GM20431 (cell line): ENCODE measurements at regions not wholly inside any gene's neighbourhood (a gene's known extent, or its start where the extent isn't known, plus 50 kb on each side); places are given as distances from the start of the nearest gene placed in this dataset.

Source experiments
- in situ Hi-C: fragments of 300-500 bp; cut with MseI, MboI; formaldehyde crosslinking; loops from one replicate; pipeline ENCODE4 v1.15.0; 2020; ENCODE audit warnings: low sequenced_read_pairs; ENCODE audit not compliant: unreplicated experiment

DNA sequence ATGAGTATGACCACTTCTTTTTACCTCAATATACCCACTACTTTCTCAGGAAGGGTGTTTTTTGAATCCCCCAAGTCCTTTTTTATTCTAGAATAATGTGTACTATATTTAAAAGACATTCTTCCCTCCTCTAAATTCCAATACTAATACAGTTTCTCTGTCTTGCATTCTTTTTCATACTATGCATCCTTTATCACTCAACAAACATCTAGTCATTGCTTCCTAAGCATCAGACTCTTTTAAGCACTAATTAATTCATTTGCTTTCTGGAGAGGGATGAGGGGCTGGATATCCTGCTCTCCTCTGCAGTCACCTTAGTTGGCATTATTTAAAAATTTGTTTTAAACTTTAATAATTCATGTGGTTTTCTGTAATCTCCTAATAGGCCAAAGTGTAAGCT is 838.8 kb downstream of the KCNT2 start:
- in situ Hi-C loops, result no loop called here

GRCh38 chr1:195768936-195769335 is 839.3 kb downstream of the KCNT2 start:
- in situ Hi-C loops, result no loop called here

DNA sequence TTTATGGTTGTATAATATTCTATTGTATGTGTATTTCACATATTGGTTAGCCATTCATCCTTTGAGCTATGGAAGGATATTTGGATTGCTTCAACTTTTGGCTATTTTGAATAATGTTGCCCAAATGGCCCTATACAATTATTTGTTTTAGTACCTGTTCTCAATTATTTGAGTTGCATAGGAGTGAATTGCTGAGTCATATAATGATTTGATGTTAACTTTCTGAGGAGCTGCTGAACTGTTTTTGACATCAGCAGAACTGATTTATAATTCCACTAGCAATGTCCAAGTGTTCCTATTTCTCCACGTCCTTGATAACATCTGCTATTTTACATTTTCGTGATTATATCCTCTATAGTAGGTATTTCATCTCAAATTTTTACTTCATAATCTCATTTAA is 839.9 kb downstream of the KCNT2 start:
- in situ Hi-C loops, result no loop called here

GRCh38 chr1:195766709-195767108 is 841.5 kb downstream of the KCNT2 start:
- in situ Hi-C loops, result no loop called here

- in situ Hi-C loops, result no loop called here
Measured at GRCh38 chr1:195765099-195765498, 843.1 kb downstream of the KCNT2 start.

DNA sequence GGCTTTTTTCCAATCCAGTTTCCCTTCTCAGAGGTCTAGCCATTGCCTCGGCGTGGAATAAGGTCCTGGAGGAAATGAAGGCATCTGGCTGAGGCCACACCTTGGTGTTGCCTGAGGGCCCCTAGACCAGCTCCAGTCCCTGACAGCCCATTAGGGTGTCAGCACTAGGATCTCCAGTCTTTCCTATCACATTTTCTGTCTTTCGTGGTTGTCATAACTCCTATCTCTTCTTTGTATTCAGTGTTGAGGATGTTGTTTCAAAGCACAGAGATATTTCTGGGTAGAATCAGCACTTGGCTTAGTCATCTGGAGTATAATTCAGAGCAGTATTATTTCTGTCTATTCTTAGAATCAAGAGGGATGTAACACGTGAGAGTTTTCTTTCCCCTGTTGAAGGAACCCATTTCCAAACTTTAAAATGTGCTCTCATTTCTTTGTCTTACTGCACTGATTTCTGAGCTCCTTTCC is 844.3 kb downstream of the KCNT2 start:
- in situ Hi-C loops, result no loop called here

GRCh38 chr1:195763146-195763906 is 844.9 kb downstream of the KCNT2 start:
- in situ Hi-C loops, result no loop called here

- in situ Hi-C loops, result no loop called here
Measured at GRCh38 chr1:195761104-195761503, 847.1 kb downstream of the KCNT2 start.

GRCh38 chr1:195756109-195756508 is 852.1 kb downstream of the KCNT2 start:
- in situ Hi-C loops, result no loop called here

- in situ Hi-C loops, result no loop called here
Measured at GRCh38 chr1:195754874-195755273, 853.4 kb downstream of the KCNT2 start.

DNA sequence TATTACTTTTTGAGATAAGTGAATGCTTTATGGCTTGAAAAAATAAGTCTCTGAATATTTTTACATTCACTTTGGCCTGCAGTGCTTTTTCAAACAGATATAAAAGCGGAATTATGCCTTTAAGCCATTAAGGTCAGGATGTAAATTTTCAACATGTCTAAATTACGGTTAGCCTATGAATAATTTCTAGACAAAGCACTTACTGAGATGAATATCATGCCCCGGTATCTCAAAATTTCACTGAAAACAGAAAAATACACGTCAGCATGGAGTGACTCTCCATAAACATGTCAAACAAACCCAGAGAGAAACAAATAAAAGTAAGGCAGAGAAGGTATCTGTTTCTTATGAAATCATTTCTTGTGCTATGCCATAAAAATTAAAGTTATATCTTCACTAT is 853.9 kb downstream of the KCNT2 start:
- in situ Hi-C loops, result no loop called here

DNA sequence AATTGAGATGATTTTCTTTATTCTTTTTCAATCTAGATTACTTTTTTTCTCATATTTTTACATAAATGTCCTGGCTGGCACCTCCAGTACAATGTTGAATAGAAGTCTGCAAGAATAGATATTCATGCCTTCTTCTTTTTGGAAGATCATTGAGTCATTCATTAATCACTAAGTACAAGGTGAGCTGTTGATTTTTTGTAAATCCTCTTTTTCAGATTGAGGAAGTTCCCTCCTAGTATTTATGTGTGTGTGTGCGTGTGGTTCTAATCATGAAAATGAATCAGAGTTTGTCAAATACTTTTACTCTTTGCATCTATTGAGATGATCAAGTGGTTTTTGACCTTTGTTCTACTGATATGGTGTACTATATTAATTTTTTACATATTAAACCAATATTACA is 859.3 kb downstream of the KCNT2 start:
- in situ Hi-C loops, result no loop called here

- in situ Hi-C loops, result no loop called here
Measured at GRCh38 chr1:195745189-195746010, 862.8 kb downstream of the KCNT2 start.

GRCh38 chr1:195744256-195744655 is 864.0 kb downstream of the KCNT2 start:
- in situ Hi-C loops, result no loop called here

GRCh38 chr1:195740862-195741261 is 867.4 kb downstream of the KCNT2 start:
- in situ Hi-C loops, result no loop called here

- in situ Hi-C loops, result no loop called here
Measured at GRCh38 chr1:195738966-195739650, 869.1 kb downstream of the KCNT2 start.

DNA sequence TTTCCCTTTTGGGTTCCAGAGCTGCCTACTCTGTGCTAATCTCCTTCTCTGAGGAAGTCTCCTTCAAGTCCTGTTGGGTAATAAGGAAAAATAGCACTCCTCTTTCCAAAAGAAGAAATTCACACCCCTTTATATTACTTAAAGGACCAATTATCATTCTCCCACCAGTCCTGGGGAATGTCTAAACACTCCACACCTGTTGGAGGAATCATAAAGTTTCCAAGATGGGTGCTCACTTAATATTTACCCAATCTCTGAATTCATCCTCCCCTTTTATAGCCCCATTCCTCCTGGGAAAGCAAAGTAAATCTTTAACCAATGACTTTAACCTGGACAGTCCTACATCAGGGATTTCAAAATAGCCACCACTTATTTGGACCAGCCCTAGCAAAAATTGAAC is 873.1 kb downstream of the KCNT2 start:
- in situ Hi-C loops, result no loop called here

DNA sequence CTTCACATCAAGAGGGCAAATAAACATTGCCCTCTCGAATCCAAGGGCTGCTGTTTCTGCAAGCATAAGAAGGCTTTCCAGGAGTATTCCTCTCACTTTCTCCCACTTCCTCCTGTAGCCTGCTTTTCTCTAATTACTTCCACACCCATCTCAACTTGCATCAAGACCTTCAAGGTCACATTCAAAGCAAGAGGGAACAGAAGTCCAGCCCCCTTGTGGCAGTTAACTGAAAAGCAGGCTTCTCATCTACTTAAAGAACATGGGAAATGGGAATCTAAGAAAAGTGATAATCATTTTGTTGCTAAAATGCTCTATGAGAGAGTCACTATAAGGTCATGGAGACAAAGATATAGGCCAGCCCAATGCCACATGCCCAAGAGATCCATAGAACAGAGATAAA is 874.4 kb downstream of the KCNT2 start:
- in situ Hi-C loops, result no loop called here

GRCh38 chr1:195733408-195733807 is 874.8 kb downstream of the KCNT2 start:
- in situ Hi-C loops, result no loop called here

DNA sequence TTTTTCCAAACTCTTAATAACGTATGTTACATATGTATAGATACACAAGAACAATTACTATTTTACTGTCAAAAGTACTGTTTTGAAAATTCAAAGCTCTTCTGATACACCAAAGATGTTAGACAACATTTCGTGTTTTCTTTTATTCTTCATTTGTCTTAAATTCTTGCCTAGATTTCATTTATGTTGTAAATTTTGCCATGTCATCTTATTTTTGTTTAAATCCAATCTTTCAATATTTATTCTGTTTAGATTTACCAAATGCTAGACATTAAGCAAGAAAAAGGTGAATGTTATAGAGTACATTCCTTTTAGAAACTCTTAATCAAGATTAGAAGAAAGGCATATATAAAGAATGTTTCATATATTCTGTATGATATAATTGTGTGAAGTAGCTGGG is 876.9 kb downstream of the KCNT2 start:
- in situ Hi-C loops, result no loop called here

DNA sequence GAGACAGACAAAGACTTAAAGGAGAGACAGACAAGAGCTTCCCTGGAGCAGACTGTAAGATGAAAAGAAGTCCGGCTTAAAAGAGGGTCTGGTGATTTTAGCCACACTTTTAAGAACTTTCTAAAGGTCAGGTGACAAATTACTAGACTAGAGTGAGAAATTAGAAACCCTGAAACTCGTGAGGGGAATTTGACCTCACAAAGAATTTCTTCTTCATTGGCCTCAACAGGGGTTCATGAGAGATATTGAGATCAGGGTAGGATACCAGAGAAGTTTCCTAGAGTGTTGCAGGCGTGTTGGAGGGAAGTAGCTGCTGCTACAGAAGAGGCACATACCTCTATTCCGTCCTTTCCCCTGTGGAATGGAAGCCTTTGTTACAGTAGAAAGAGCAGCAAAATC is 884.4 kb downstream of the KCNT2 start:
- in situ Hi-C loops, result no loop called here
